ENCODE measurements at regions not wholly inside any gene's neighbourhood (a gene's known extent, or its start where the extent isn't known, plus 50 kb on each side); places are given as distances from the start of the nearest gene placed in this dataset.

DNA sequence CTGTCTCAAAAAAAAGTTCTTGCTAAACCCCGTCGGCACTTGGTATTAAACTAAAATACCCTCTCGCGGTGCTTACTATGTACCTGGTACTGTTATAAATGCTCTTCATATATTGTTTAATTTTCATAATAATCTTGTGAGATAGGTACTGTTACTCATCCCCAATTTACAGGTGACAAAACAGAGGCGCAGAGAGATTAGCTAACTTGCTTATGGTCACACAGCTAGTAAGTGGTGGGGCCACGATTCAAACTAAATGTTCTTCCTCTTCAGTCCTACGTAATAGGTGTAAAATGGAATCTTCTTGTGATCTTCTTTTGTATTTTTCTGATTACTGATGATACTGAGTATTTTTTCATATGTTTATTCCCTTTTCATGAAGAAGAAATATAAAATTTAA lies 51.3 kb downstream of the TET3 start:
- Histone ChIP-seq H3K4me3 (ENCODE audit: low read length) (no peak overlapping the region), H3K4me1 (ENCODE audit: control insufficient read depth, insufficient read depth, low read length) (peaks cover 3% of the 10 kb centered on the region), H3K27me3 (ENCODE audit: control insufficient read depth, insufficient read depth, low read length) (no peaks in the 10 kb centered on the region), H3K27ac (ENCODE audit: low read depth, low read length) (no peak overlapping the region), H3K9ac (ENCODE audit: low read length) (no peak overlapping the region), H3K36me3 (ENCODE audit: control insufficient read depth, insufficient read depth, low read length) (no peaks in the 10 kb centered on the region)

DNA sequence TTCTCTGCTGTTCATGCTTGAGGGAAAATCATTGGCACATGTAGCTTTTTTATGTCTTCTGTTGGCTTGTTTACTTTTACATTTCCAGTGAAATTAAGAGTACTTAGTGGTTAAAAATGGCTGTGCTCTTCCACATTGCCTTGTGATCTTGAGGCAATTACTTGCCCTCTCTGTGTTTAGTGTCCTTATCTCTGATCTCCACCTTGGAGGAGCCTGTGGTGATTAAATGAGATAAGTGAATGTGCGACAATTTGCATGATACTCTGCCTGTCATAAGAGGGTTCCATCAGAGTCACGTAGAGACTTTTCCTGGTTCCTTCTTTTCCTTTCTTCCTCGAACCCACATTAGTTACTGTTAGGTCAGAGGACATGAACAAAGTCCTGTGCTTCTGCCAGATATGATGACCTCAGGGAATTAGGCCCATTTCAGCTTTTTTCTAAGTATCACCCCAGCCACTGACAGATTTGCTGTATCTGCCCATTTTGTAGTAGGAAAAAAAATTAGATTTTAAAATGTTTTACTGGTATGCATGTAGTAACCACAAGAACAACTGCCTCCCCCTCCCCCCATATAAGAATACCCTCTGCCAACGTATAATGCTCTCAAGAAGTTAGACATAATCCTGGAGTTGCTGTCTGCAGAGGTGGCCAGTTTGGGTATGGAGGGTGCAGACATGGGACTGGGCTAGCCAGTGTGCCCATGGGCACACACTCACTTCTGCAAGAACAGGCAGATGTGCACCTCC lies 51.9 kb downstream of the TET3 start:
- no peak overlapping the region for H3K27ac ChIP-seq (ENCODE audit: low read depth, low read length)
- H3K9ac ChIP-seq (ENCODE audit: low read length) = no peak overlapping the region

DNA sequence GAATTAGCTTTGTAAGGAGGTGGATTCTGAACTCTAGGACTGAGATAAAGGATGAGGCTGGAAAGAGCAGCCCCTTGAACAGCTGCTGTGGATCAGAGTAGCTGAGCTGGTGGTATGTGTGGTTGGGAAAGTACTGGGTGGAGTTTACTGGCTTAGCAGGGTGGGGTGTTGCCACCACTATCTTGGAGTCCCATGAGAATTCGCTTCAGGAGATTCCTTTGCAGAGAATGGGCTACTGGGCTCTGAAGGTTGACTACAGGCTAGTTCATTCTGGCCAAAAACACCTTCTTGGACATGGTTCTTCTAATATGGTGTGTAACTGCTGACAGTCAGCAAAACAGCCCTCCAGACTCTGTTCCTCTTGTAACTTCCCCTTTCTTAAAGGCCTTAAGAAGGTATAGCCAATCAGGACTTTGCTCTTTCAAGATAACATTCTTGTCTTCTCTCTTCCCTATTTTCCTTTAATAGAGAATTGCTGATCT lies 52.7 kb downstream of the TET3 start:
- H3K36me3 ChIP-seq (ENCODE audit: control insufficient read depth, insufficient read depth, low read length) = no peaks in the 10 kb centered on the region
- no peak overlapping the region for H3K4me3 ChIP-seq (ENCODE audit: low read length)
- no peak overlapping the region for H3K27ac ChIP-seq (ENCODE audit: low read depth, low read length)
- no peaks in the 10 kb centered on the region for H3K4me1 ChIP-seq (ENCODE audit: control insufficient read depth, insufficient read depth, low read length)
- H3K27me3 ChIP-seq (ENCODE audit: control insufficient read depth, insufficient read depth, low read length) = no peaks in the 10 kb centered on the region
- no peak overlapping the region for H3K9ac ChIP-seq (ENCODE audit: low read length)

More for the DNA sequence above, 51.9 kb downstream of the TET3 start:
- H3K4me3 ChIP-seq (ENCODE audit: low read length) = no peak overlapping the region
- H3K27me3 ChIP-seq (ENCODE audit: control insufficient read depth, insufficient read depth, low read length) = no peaks in the 10 kb centered on the region
- H3K36me3 ChIP-seq (ENCODE audit: control insufficient read depth, insufficient read depth, low read length) = no peaks in the 10 kb centered on the region
- H3K4me1 ChIP-seq (ENCODE audit: control insufficient read depth, insufficient read depth, low read length) = peaks cover 3% of the 10 kb centered on the region

DNA sequence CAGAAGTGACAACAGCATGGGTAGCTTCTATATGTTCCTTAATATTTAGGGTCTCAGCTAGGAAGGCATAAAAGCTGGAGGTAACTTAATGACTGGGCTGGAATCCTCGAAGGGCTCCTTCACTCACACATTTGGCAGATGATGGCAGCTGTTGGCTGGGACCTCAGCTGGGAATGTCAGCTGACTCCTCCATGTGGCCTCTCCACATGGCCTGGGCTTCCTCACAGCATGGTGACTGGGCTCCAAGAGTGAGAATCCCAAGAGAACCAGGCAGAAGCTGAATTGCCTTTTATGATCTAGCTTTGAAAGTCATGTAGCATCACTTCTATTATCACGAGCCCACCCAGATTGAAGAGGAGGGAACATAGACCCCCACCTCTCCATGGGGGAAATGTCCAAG lies 54.9 kb downstream of the TET3 start:
- Histone ChIP-seq H3K27ac (ENCODE audit: low read depth, low read length) (no peak overlapping the region), H3K4me1 (ENCODE audit: control insufficient read depth, insufficient read depth, low read length) (no peaks in the 10 kb centered on the region), H3K36me3 (ENCODE audit: control insufficient read depth, insufficient read depth, low read length) (no peaks in the 10 kb centered on the region), H3K4me3 (ENCODE audit: low read length) (no peak overlapping the region), H3K27me3 (ENCODE audit: control insufficient read depth, insufficient read depth, low read length) (no peaks in the 10 kb centered on the region), H3K9ac (ENCODE audit: low read length) (no peak overlapping the region)

DNA sequence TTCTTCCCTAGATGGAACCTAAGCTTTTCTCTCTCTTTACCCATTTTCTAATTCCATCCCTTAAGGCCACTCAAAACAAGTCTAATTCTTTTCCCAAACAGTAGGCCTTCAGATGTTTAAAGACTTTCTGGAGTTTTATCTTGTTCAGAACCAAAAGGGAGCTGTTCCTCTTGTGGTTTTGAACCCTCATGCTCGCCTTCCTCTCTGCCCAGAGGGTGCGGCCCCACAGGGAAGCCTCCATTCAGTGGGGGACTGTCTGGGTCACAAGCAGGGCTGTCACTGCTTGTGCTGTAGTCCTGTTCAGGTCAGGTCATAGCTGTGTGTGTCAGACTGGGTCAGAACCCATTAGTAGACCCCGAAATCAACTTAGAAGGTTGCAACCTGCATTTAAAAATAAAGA lies 56.5 kb downstream of the TET3 start:
- no peaks in the 10 kb centered on the region for H3K36me3 ChIP-seq (ENCODE audit: control insufficient read depth, insufficient read depth, low read length)
- no peak overlapping the region for H3K9ac ChIP-seq (ENCODE audit: low read length)
- no peak overlapping the region for H3K27ac ChIP-seq (ENCODE audit: low read depth, low read length)
- H3K4me3 ChIP-seq (ENCODE audit: low read length) = no peak overlapping the region
- no peaks in the 10 kb centered on the region for H3K27me3 ChIP-seq (ENCODE audit: control insufficient read depth, insufficient read depth, low read length)
- no peaks in the 10 kb centered on the region for H3K4me1 ChIP-seq (ENCODE audit: control insufficient read depth, insufficient read depth, low read length)

DNA sequence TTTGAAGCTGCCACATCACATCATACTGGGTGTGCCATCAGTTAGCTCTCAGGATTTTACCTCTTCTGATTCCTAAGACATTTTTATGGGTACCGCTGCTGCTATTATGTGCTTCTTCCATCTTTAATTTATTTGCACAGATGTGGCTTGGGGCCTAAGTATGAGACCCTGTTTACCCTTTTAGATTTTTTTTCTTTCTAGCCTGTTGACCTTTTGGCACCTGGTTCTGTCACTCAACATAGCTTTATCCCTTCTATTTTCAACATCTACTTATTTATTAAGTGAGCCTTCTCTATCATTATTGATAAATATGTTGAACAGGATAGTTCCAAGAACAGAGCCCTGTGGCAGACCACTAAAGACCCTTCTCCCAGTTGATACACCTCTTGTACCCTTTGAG lies 57.0 kb downstream of the TET3 start:
- Histone ChIP-seq H3K4me1 (ENCODE audit: control insufficient read depth, insufficient read depth, low read length) (no peaks in the 10 kb centered on the region), H3K36me3 (ENCODE audit: control insufficient read depth, insufficient read depth, low read length) (no peaks in the 10 kb centered on the region), H3K27me3 (ENCODE audit: control insufficient read depth, insufficient read depth, low read length) (no peaks in the 10 kb centered on the region), H3K27ac (ENCODE audit: low read depth, low read length) (no peak overlapping the region), H3K4me3 (ENCODE audit: low read length) (no peak overlapping the region), H3K9ac (ENCODE audit: low read length) (no peak overlapping the region)

DNA sequence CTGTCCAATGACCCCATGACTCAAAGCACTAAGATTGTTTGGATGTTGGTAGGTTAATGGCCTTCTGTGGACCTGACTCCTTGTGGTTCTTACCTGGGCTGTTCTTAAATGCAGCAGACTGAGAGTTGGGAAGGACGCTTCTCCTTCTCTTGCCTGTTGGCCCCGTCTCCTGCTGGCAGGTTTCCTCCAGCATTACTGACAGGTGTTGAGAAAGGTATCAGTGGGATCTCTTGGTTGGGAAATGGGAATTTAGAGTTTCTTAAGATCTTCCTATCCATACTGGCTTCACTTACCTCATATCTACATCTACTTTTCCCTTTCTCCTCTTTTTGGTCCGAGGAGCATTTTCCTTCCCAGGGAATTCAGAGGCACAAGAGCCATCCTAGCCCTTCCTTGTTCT lies 57.9 kb downstream of the TET3 start:
- H3K9ac ChIP-seq (ENCODE audit: low read length) = no peak overlapping the region
- H3K27ac ChIP-seq (ENCODE audit: low read depth, low read length) = no peak overlapping the region
- no peaks in the 10 kb centered on the region for H3K4me1 ChIP-seq (ENCODE audit: control insufficient read depth, insufficient read depth, low read length)
- no peak overlapping the region for H3K4me3 ChIP-seq (ENCODE audit: low read length)
- peaks cover 6% of the 10 kb centered on the region for H3K36me3 ChIP-seq (ENCODE audit: control insufficient read depth, insufficient read depth, low read length)
- H3K27me3 ChIP-seq (ENCODE audit: control insufficient read depth, insufficient read depth, low read length) = no peaks in the 10 kb centered on the region

DNA sequence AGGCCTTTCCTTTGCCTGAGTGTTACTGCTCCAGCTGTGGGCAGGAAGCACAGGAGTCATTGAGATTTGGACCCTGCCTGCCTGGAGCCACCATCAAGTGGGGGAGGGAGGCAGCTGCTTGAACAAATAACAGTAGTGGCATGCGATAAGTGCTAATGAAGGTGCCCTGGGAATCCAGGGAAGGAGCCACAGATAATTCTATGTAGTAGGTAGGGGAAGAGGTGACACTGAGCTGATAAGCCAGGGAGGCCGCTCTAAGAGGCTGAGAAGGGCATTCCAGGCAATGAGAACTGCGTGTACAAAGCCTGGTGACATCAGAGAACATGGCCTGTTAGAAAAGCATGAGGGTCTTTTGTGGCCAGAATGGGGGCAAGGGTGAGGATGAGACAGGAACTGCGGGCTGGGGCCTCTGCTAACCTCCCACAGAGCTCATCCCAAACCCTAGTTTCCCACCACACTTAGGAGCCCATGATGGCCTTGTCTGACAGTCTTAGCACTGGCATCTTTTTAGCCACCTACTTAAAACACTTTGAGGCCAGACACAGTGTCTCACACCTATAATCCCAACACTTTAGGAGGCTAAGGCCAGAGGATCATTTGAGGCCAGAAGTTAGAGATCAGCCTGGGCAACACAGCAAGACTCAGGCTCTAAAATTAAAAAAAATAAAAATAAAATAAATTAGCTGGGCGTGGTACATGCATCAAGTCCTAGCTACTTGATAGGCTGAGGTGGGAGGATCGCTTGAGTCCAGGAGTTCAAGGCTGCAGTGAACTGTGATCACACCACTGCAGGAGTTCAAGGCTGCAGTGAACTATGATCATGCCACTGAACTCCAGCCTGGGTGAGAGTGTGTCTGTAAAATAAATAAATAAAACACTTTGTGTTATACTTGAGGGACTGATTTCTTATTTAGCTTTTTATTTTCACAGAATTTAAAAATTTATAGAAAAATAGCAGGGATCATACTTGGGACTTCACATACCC lies 58.9 kb downstream of the TET3 start:
- Histone ChIP-seq H3K4me1 (ENCODE audit: control insufficient read depth, insufficient read depth, low read length) (no peaks in the 10 kb centered on the region), H3K4me3 (ENCODE audit: low read length) (no peak overlapping the region), H3K27me3 (ENCODE audit: control insufficient read depth, insufficient read depth, low read length) (no peaks in the 10 kb centered on the region), H3K27ac (ENCODE audit: low read depth, low read length) (no peak overlapping the region), H3K36me3 (ENCODE audit: control insufficient read depth, insufficient read depth, low read length) (peaks cover 9% of the 10 kb centered on the region), H3K9ac (ENCODE audit: low read length) (no peak overlapping the region)

DNA sequence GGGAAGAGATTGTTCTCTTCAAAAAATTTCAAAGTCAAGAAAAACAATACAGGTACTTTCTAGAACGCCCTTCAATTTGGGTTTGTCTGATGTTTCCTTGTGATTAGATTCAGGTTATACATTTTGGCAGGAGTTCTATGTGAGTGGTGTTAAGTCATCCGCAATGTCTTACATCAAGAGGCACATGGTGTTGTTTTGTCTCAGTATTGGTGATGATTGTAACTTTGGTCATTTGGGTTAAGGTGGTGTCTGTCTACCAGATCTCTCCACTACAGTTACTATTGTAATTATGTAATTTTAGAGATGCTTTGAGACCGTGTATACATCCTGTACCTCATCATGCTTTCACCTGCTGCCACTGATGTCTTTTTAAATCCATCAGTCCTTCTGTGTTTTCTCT lies 60.3 kb downstream of the TET3 start:
- Histone ChIP-seq H3K27ac (ENCODE audit: low read depth, low read length) (no peak overlapping the region), H3K36me3 (ENCODE audit: control insufficient read depth, insufficient read depth, low read length) (peaks cover 9% of the 10 kb centered on the region), H3K27me3 (ENCODE audit: control insufficient read depth, insufficient read depth, low read length) (no peaks in the 10 kb centered on the region), H3K9ac (ENCODE audit: low read length) (no peak overlapping the region), H3K4me1 (ENCODE audit: control insufficient read depth, insufficient read depth, low read length) (no peaks in the 10 kb centered on the region), H3K4me3 (ENCODE audit: low read length) (no peak overlapping the region)

DNA sequence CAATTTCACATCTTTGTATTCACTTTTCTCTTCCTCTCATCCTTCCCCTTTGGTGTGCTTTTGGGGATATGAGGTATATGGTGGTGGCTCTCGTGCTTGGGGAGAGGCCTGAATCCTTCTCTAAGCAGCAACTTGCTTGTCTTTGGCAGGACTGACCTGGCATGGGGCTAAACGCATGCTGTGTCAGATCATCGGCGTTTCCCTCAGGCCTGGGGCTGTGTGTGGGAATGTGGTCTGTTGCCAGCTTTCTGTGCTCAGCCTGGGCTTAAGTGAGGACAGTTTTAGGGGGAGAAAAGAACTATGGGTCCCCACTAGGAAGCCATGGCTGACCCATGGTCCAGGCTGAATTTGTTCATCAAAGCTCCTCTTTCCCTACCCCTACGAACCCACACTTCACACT lies 60.7 kb downstream of the TET3 start:
- H3K27me3 ChIP-seq (ENCODE audit: control insufficient read depth, insufficient read depth, low read length) = no peaks in the 10 kb centered on the region
- H3K27ac ChIP-seq (ENCODE audit: low read depth, low read length) = no peak overlapping the region
- H3K9ac ChIP-seq (ENCODE audit: low read length) = no peak overlapping the region
- no peaks in the 10 kb centered on the region for H3K4me1 ChIP-seq (ENCODE audit: control insufficient read depth, insufficient read depth, low read length)
- no peak overlapping the region for H3K4me3 ChIP-seq (ENCODE audit: low read length)
- peaks cover 9% of the 10 kb centered on the region for H3K36me3 ChIP-seq (ENCODE audit: control insufficient read depth, insufficient read depth, low read length)

DNA sequence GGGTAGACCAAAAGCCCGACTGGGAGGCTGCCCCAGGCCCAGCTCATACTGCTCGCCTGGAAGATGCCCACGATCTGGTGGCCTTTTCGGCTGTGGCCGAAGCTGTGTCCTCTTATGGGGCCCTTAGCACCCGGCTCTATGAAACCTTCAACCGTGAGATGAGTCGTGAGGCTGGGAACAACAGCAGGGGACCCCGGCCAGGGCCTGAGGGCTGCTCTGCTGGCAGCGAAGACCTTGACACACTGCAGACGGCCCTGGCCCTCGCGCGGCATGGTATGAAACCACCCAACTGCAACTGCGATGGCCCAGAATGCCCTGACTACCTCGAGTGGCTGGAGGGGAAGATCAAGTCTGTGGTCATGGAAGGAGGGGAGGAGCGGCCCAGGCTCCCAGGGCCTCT lies 61.7 kb downstream of the TET3 start:
- Histone ChIP-seq H3K27ac (ENCODE audit: low read depth, low read length) (no peak overlapping the region), H3K4me1 (ENCODE audit: control insufficient read depth, insufficient read depth, low read length) (no peaks in the 10 kb centered on the region), H3K27me3 (ENCODE audit: control insufficient read depth, insufficient read depth, low read length) (no peaks in the 10 kb centered on the region), H3K4me3 (ENCODE audit: low read length) (no peak overlapping the region), H3K36me3 (ENCODE audit: control insufficient read depth, insufficient read depth, low read length) (peaks cover 9% of the 10 kb centered on the region), H3K9ac (ENCODE audit: low read length) (no peak overlapping the region)

DNA sequence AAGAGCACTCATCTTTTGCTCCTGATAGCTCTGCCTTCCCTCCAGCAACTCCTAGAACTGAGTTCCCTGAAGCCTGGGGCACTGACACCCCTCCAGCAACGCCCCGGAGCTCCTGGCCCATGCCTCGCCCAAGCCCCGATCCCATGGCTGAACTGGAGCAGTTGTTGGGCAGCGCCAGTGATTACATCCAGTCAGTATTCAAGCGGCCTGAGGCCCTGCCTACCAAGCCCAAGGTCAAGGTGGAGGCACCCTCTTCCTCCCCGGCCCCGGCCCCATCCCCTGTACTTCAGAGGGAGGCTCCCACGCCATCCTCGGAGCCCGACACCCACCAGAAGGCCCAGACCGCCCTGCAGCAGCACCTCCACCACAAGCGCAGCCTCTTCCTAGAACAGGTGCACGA lies 62.4 kb downstream of the TET3 start:
- Histone ChIP-seq H3K4me1 (ENCODE audit: control insufficient read depth, insufficient read depth, low read length) (no peaks in the 10 kb centered on the region), H3K27ac (ENCODE audit: low read depth, low read length) (no peak overlapping the region), H3K36me3 (ENCODE audit: control insufficient read depth, insufficient read depth, low read length) (peaks cover 9% of the 10 kb centered on the region)

More for the DNA sequence above, 62.4 kb downstream of the TET3 start:
- Histone ChIP-seq H3K4me3 (ENCODE audit: low read length) (no peak overlapping the region), H3K9ac (ENCODE audit: low read length) (no peak overlapping the region), H3K27me3 (ENCODE audit: control insufficient read depth, insufficient read depth, low read length) (no peaks in the 10 kb centered on the region)
